ENCODE measurements at regions not wholly inside any gene's neighbourhood (a gene's known extent, or its start where the extent isn't known, plus 50 kb on each side); places are given as distances from the start of the nearest gene placed in this dataset.

GRCh38 chr2:120443946-120444345 is 98.0 kb downstream of the INHBB start (continued):
- TF ChIP-seq, protein P1, sequence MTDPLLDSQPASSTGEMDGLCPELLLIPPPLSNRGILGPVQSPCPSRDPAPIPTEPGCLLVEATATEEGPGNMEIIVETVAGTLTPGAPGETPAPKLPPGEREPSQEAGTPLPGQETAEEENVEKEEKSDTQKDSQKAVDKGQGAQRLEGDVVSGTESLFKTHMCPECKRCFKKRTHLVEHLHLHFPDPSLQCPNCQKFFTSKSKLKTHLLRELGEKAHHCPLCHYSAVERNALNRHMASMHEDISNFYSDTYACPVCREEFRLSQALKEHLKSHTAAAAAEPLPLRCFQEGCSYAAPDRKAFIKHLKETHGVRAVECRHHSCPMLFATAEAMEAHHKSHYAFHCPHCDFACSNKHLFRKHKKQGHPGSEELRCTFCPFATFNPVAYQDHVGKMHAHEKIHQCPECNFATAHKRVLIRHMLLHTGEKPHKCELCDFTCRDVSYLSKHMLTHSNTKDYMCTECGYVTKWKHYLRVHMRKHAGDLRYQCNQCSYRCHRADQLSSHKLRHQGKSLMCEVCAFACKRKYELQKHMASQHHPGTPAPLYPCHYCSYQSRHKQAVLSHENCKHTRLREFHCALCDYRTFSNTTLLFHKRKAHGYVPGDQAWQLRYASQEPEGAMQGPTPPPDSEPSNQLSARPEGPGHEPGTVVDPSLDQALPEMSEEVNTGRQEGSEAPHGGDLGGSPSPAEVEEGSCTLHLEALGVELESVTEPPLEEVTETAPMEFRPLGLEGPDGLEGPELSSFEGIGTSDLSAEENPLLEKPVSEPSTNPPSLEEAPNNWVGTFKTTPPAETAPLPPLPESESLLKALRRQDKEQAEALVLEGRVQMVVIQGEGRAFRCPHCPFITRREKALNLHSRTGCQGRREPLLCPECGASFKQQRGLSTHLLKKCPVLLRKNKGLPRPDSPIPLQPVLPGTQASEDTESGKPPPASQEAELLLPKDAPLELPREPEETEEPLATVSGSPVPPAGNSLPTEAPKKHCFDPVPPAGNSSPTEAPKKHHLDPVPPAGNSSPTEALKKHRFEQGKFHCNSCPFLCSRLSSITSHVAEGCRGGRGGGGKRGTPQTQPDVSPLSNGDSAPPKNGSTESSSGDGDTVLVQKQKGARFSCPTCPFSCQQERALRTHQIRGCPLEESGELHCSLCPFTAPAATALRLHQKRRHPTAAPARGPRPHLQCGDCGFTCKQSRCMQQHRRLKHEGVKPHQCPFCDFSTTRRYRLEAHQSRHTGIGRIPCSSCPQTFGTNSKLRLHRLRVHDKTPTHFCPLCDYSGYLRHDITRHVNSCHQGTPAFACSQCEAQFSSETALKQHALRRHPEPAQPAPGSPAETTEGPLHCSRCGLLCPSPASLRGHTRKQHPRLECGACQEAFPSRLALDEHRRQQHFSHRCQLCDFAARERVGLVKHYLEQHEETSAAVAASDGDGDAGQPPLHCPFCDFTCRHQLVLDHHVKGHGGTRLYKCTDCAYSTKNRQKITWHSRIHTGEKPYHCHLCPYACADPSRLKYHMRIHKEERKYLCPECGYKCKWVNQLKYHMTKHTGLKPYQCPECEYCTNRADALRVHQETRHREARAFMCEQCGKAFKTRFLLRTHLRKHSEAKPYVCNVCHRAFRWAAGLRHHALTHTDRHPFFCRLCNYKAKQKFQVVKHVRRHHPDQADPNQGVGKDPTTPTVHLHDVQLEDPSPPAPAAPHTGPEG (CRISPR knock-in tag; IDR thresholded peaks at IDR 0.05): no peak
- TF ChIP-seq ZFP36L1 (CRISPR knock-in tag; IDR thresholded peaks at IDR 0.05) (no peak), ZNF232 (CRISPR knock-in tag; IDR thresholded peaks at IDR 0.05; ENCODE audit: borderline replicate concordance) (no peak), KMT2A (CRISPR knock-in tag; IDR thresholded peaks at IDR 0.05) (no peak), HDAC2 (CRISPR knock-in tag; IDR thresholded peaks at IDR 0.05) (no peak), ZNF546 (CRISPR knock-in tag; conservative IDR thresholded peaks at IDR 0.05) (no peak)

GRCh38 chr2:120444691-120445240 is 98.8 kb downstream of the INHBB start:
- no peaks in the 10 kb centered on the region for H3K79me2 ChIP-seq (ENCODE audit: insufficient read depth, low read length)
- peaks cover 18 to 86% of the 10 kb centered on the region in 2 experiments for H3K27me3 ChIP-seq (ENCODE audit: control insufficient read depth in 1 of 2, insufficient read depth in 2 of 2, low read length in 2 of 2)
- H4K20me1 ChIP-seq (ENCODE audit: insufficient read depth, low read length): no peaks in the 10 kb centered on the region
- no peak overlapping the region for H2AFZ ChIP-seq (ENCODE audit: low read length)
- no peak overlapping the region for H3K9ac ChIP-seq (ENCODE audit: insufficient read depth, low read depth, low read length)
- in situ Hi-C loops (cut with HindIII; ENCODE audit: extremely low pct_ligation_motif_present, low pct_unique_long_range_greater_than_20kb) (no loop called here), intact Hi-C loops (cut with micrococcal nuclease; ENCODE audit: unreplicated experiment) (no loop called here)
- no peaks in the 10 kb centered on the region for H3K36me3 ChIP-seq (replicated peaks in 1 of 2; ENCODE audit: control insufficient read depth in 1 of 2, insufficient read depth in 2 of 2, low read length in 2 of 2)
- DNase-seq (ENCODE audit: low spot score) (no peak), FAIRE-seq (no peak), ATAC-seq (no peak)
- 35% methylated on average over 8 of the region's 9 CpGs for WGBS (ENCODE audit: low lambda C conversion rate)
- H3K4me2 ChIP-seq (ENCODE audit: low read depth, low read length): no peak overlapping the region
- ChIA-PET POLR2A (interaction anchor here (1.5 kb wide), 1 partner anchor 21 kb away, joined by 3 read pairs; no protein-coding TSS in a partner anchor), CTCF (ENCODE audit: low intra/inter-chr PET ratio, low total read pairs) (no interaction called here)
- H3K27ac ChIP-seq (ENCODE audit: extremely low read length, insufficient read depth, low read length): no peak overlapping the region
- BruUV-seq (replicated peaks): no TSS peak
- H3K9me3 ChIP-seq (ENCODE audit: low read length): no peaks in the 10 kb centered on the region
- peaks cover 39% of the 10 kb centered on the region for H3K4me1 ChIP-seq (ENCODE audit: insufficient read depth, low read length)
- no peak overlapping the region for H3K4me3 ChIP-seq (replicated peaks in 1 of 3; ENCODE audit: insufficient read depth in 1 of 3, low read depth in 2 of 3, low read length in 3 of 3)
- TF ChIP-seq, protein P2, sequence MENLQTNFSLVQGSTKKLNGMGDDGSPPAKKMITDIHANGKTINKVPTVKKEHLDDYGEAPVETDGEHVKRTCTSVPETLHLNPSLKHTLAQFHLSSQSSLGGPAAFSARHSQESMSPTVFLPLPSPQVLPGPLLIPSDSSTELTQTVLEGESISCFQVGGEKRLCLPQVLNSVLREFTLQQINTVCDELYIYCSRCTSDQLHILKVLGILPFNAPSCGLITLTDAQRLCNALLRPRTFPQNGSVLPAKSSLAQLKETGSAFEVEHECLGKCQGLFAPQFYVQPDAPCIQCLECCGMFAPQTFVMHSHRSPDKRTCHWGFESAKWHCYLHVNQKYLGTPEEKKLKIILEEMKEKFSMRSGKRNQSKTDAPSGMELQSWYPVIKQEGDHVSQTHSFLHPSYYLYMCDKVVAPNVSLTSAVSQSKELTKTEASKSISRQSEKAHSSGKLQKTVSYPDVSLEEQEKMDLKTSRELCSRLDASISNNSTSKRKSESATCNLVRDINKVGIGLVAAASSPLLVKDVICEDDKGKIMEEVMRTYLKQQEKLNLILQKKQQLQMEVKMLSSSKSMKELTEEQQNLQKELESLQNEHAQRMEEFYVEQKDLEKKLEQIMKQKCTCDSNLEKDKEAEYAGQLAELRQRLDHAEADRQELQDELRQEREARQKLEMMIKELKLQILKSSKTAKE (CRISPR knock-in tag; IDR thresholded peaks at IDR 0.05; ENCODE audit: borderline replicate concordance): no peak
- TF ChIP-seq ZNF205 (CRISPR knock-in tag; IDR thresholded peaks at IDR 0.05): no peak
- TF ChIP-seq RBM22 (optimal IDR thresholded peaks at IDR 0.05; ENCODE audit: low read length): no peak
- TF ChIP-seq ZNF543 (CRISPR knock-in tag; IDR thresholded peaks at IDR 0.05): no peak
- TF ChIP-seq, protein P3, sequence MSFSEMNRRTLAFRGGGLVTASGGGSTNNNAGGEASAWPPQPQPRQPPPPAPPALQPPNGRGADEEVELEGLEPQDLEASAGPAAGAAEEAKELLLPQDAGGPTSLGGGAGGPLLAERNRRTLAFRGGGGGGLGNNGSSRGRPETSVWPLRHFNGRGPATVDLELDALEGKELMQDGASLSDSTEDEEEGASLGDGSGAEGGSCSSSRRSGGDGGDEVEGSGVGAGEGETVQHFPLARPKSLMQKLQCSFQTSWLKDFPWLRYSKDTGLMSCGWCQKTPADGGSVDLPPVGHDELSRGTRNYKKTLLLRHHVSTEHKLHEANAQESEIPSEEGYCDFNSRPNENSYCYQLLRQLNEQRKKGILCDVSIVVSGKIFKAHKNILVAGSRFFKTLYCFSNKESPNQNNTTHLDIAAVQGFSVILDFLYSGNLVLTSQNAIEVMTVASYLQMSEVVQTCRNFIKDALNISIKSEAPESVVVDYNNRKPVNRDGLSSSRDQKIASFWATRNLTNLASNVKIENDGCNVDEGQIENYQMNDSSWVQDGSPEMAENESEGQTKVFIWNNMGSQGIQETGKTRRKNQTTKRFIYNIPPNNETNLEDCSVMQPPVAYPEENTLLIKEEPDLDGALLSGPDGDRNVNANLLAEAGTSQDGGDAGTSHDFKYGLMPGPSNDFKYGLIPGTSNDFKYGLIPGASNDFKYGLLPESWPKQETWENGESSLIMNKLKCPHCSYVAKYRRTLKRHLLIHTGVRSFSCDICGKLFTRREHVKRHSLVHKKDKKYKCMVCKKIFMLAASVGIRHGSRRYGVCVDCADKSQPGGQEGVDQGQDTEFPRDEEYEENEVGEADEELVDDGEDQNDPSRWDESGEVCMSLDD (CRISPR knock-in tag; IDR thresholded peaks at IDR 0.05; ENCODE audit: borderline replicate concordance): no peak
- TF ChIP-seq ZNF672 (CRISPR knock-in tag; IDR thresholded peaks at IDR 0.05): no peak
- TF ChIP-seq ZNF777 (CRISPR knock-in tag; IDR thresholded peaks at IDR 0.05): no peak
- no peak for TF ChIP-seq TMF1 (CRISPR knock-in tag; IDR thresholded peaks at IDR 0.05; ENCODE audit: low read depth)
